ENCODE measurements at regions not wholly inside any gene's neighbourhood (a gene's known extent, or its start where the extent isn't known, plus 50 kb on each side); places are given as distances from the start of the nearest gene placed in this dataset.

DNA sequence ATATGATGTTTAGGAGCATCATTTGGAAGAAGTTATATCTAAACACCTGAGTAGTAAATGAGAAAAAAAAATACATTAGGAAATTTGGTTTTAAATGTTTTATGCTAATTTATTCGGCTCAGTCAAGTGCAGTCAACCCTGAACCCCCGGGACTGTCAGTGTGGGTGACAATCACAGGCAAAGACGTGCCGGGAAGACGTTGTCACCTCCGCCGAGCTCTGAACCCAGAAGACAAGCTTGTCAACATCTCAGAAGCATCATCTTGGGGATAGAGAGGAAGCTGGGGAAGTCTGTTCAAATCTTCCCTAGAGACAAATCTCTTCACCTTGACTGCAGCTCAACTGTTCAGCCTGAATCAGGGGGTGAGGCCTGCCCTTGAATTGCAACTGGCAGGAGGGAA is 159.7 kb downstream of the RBFOX3 start:
- CTCF ChIA-PET, result interaction anchor here (0.7 kb wide), 1 partner anchor 294 kb away, joined by 3 read pairs; no protein-coding TSS in a partner anchor
- DNase-seq (ENCODE audit: extremely low spot score), result no peak
- TF ChIP-seq SP1 (IDR thresholded peaks at IDR 0.05), result no peak
- TF ChIP-seq HDGF (IDR thresholded peaks at IDR 0.05; ENCODE audit: borderline replicate concordance), result no peak
- TF ChIP-seq FOXK2 (IDR thresholded peaks at IDR 0.05), result no peak
- no peak for TF ChIP-seq ZNF384 (IDR thresholded peaks at IDR 0.05)
- TF ChIP-seq FOXA1 (IDR thresholded peaks at IDR 0.05), result no peak
- TF ChIP-seq, protein P1, sequence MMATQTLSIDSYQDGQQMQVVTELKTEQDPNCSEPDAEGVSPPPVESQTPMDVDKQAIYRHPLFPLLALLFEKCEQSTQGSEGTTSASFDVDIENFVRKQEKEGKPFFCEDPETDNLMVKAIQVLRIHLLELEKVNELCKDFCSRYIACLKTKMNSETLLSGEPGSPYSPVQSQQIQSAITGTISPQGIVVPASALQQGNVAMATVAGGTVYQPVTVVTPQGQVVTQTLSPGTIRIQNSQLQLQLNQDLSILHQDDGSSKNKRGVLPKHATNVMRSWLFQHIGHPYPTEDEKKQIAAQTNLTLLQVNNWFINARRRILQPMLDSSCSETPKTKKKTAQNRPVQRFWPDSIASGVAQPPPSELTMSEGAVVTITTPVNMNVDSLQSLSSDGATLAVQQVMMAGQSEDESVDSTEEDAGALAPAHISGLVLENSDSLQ (IDR thresholded peaks at IDR 0.05), result no peak
- TF ChIP-seq ARNT (IDR thresholded peaks at IDR 0.05), result no peak
- TF ChIP-seq FOXM1 (IDR thresholded peaks at IDR 0.05; ENCODE audit: borderline replicate concordance), result no peak
- no peak for TF ChIP-seq NFRKB (IDR thresholded peaks at IDR 0.05)
- TF ChIP-seq L3MBTL2 (conservative IDR thresholded peaks at IDR 0.05), result no peak
- TF ChIP-seq LEF1 (IDR thresholded peaks at IDR 0.05; ENCODE audit: borderline replicate concordance), result no peak
- no peak for TF ChIP-seq CTBP1 (IDR thresholded peaks at IDR 0.05; ENCODE audit: borderline replicate concordance)
- no peak for TF ChIP-seq ELF4 (IDR thresholded peaks at IDR 0.05)
- TF ChIP-seq BHLHE40 (IDR thresholded peaks at IDR 0.05; ENCODE audit: borderline replicate concordance), result no peak
- no peak for TF ChIP-seq SUZ12 (IDR thresholded peaks at IDR 0.05)
- no peak for TF ChIP-seq TARDBP (IDR thresholded peaks at IDR 0.05)
- POLR2A ChIA-PET, result no interaction called here

DNA sequence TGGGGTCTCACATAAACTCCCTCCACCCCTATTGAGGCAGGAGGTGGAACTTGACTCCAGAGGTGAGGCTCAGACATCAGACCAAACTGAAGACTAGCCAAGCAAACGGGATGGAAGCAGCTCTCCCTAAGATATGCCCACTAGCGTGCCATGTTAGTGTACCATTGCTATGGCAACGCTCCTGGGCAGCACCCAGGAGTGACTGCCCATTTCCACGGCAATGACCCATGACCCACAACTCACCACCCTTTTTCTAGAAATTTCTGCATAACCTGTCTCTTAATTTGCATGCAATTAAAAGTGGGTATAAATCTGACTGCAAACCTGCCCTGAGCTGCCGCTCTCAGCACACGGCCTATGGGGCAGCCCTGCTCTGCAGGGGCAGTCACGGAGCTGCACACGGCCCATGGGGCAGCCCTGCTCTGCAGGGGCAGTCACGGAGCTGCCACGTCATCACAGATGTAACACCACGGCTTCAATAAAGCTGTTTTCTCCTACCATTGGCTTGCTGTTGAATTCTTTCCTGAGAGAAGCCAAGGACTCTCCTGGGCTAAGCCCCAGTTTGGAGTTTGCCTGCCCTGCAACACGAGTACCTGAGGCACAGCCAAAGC is 164.3 kb downstream of the RBFOX3 start:
- TF ChIP-seq ZNF384 (IDR thresholded peaks at IDR 0.05) (no peak), FOXK2 (IDR thresholded peaks at IDR 0.05) (no peak), LEF1 (IDR thresholded peaks at IDR 0.05; ENCODE audit: borderline replicate concordance) (no peak), FOXA1 (IDR thresholded peaks at IDR 0.05) (no peak), TARDBP (IDR thresholded peaks at IDR 0.05) (no peak), FOXM1 (IDR thresholded peaks at IDR 0.05; ENCODE audit: borderline replicate concordance) (no peak), SP1 (IDR thresholded peaks at IDR 0.05) (no peak), ARNT (IDR thresholded peaks at IDR 0.05) (no peak), ELF4 (IDR thresholded peaks at IDR 0.05) (no peak)
- ChIA-PET CTCF (no interaction called here), POLR2A (no interaction called here)
- no peak for DNase-seq (ENCODE audit: extremely low spot score)

DNA sequence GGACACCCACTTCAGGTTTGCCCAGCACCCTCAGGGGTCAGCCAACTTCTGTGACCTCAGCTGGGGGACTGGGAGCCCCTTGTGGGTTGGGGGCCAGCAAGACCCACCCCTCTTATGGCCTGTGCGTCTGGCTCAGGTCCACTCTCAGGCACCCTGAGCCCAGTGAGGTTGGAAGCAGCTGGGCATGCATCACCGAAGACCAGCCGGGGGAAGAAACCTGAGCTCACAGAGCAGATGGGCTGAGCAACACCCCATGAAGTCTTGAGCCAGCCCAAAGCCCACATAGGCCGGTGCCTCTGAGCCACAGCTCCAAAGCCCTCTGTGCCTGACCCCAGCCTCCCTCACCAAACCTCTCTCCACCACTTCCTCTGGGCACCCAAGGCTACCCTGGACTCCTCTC is 166.7 kb downstream of the RBFOX3 start:
- no peak for DNase-seq (ENCODE audit: extremely low spot score)
- ChIA-PET POLR2A (no interaction called here), CTCF (no interaction called here)
- no peak for TF ChIP-seq L3MBTL2 (conservative IDR thresholded peaks at IDR 0.05)
- no peak for TF ChIP-seq HDGF (IDR thresholded peaks at IDR 0.05; ENCODE audit: borderline replicate concordance)
- no peak for TF ChIP-seq FOXK2 (IDR thresholded peaks at IDR 0.05)
- TF ChIP-seq ZNF384 (IDR thresholded peaks at IDR 0.05), result no peak

DNA sequence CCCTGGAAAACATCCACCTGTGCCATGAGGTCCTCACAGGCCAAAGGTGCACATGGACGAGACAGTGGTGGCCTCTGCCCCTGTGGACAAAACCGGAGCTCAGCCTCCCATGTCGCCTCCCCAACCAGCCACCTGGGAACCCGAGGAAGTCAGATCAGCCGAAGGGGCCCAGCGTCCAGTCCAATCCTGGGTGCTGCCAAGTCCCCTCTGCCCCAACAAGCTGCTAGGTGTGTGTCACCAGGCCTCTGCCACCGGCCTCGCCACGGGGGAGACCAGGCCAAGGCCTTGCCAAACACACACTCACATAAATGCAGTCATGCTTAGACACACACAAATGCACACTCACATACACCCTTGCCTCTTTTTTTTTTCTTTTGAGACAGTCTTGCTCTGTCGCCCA is 167.8 kb downstream of the RBFOX3 start:
- no peak for TF ChIP-seq NFRKB (IDR thresholded peaks at IDR 0.05)
- POLR2A ChIA-PET, result no interaction called here
- DNase-seq (ENCODE audit: extremely low spot score), result no peak
- CTCF ChIA-PET, result no interaction called here

DNA sequence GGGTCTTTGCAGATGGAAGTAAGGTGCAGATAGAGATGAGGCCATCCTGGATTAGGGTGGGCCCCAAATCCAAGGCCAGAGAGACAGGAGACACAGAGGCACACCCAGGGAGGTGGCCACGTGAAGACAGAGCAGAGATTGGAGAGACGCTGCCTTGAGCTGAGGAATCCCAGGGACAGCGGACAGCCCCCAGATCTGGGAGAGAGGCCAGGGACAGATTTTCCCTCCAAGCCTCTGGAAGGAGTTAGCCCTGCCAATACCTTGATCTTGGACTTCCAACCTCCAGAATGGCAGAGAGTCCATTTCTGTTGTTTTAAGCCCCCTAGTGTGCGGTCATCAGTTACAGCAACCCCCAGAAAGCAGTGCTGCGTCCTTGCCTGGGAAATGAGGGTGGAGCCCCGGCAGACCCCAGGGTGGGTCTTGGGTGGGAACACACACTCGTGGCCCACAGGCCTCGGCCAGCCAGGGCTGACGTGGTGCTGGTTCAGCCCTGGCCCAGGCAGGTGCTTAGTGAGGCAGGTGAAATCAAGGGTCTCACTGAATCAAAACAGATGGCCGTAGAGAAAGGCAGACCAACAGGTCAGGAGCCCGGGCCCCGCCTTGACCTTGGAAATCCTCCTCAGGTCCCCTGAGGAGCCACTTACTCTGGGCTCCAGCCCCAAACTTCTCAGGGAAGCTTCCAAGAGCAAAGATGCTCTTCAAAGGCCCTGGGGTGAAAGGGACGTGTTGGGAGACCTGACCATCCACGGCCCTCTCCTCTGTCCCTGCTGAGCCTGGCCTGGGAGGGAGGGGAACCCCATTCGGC is 169.3 kb downstream of the RBFOX3 start:
- POLR2A ChIA-PET, result no interaction called here
- DNase-seq (ENCODE audit: extremely low spot score), result no peak
- CTCF ChIA-PET, result interaction anchor here (1.0 kb wide), 1 partner anchor 9 kb away, joined by 3 read pairs; no protein-coding TSS in a partner anchor
- TF ChIP-seq BHLHE40 (IDR thresholded peaks at IDR 0.05; ENCODE audit: borderline replicate concordance) (no peak), FOXK2 (IDR thresholded peaks at IDR 0.05) (no peak), L3MBTL2 (conservative IDR thresholded peaks at IDR 0.05) (no peak), FOXM1 (IDR thresholded peaks at IDR 0.05; ENCODE audit: borderline replicate concordance) (no peak), HDGF (IDR thresholded peaks at IDR 0.05; ENCODE audit: borderline replicate concordance) (no peak), SUZ12 (IDR thresholded peaks at IDR 0.05) (no peak), SP1 (IDR thresholded peaks at IDR 0.05) (no peak), TARDBP (IDR thresholded peaks at IDR 0.05) (no peak)
- TF ChIP-seq, protein P1 (IDR thresholded peaks at IDR 0.05), result no peak

DNA sequence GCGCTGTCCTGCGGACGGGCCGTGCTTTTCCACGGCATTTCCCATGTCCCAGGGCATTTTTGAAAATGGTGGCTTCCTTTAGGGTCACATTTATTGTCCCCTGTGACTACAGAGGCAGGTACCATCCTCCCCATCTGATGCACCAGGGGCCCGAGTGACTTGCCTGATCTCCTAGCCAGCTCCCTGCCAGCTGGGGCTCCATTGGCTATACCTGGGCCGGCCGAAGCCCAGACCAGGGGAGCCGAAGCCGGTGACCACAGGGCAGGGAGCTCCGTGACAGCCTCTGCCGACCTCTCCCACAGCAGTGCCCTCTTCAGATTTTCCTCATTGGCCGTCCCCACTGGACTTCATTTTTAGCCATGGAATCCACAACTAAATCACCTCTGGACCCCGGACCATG is 170.6 kb downstream of the RBFOX3 start:
- DNase-seq (ENCODE audit: extremely low spot score), result no peak
- TF ChIP-seq ZNF384 (IDR thresholded peaks at IDR 0.05) (no peak), FOXM1 (IDR thresholded peaks at IDR 0.05; ENCODE audit: borderline replicate concordance) (no peak), ELF4 (IDR thresholded peaks at IDR 0.05) (no peak), SUZ12 (IDR thresholded peaks at IDR 0.05) (no peak), FOXK2 (IDR thresholded peaks at IDR 0.05) (no peak), FOXA1 (IDR thresholded peaks at IDR 0.05) (no peak), ARNT (IDR thresholded peaks at IDR 0.05) (no peak), BHLHE40 (IDR thresholded peaks at IDR 0.05; ENCODE audit: borderline replicate concordance) (no peak), LEF1 (IDR thresholded peaks at IDR 0.05; ENCODE audit: borderline replicate concordance) (no peak), CTBP1 (IDR thresholded peaks at IDR 0.05; ENCODE audit: borderline replicate concordance) (no peak), TARDBP (IDR thresholded peaks at IDR 0.05) (no peak), L3MBTL2 (conservative IDR thresholded peaks at IDR 0.05) (no peak), NFRKB (IDR thresholded peaks at IDR 0.05) (no peak), HDGF (IDR thresholded peaks at IDR 0.05; ENCODE audit: borderline replicate concordance) (no peak), SP1 (IDR thresholded peaks at IDR 0.05) (no peak)
- TF ChIP-seq, protein P1 (IDR thresholded peaks at IDR 0.05), result no peak
- ChIA-PET CTCF (no interaction called here), POLR2A (no interaction called here)
